GM18858 (cell line): ENCODE measurements at regions not wholly inside any gene's neighbourhood (a gene's known extent, or its start where the extent isn't known, plus 50 kb on each side); places are given as distances from the start of the nearest gene placed in this dataset.

Experiments
- ATAC-seq: cut with Tn5 transposase; IDR thresholded peaks from one replicate; pipeline ENCODE4 v1.9.1; 2021; ENCODE audit not compliant: unreplicated experiment

DNA sequence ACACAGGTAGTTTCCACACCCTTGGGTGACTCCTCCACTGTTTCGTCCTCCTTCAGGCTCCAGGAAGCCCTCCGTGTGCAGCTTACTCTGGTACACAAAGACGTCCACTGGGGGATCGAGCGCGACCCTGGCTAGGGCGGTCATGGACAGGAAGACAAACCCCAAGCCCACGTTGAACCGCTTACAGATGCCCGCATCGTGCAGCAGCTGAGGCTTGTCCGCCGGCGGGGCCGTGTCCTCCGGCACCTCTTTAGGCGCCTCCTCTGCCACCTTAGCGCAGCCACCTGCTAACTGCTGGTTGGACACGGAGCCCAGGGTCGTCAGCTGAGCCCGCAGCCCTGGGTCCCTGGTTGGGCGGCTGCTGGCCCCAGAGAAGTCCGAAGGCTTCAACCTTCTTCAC, 309.0 kb upstream of the BTBD3 start:
- no peak for ATAC-seq

DNA sequence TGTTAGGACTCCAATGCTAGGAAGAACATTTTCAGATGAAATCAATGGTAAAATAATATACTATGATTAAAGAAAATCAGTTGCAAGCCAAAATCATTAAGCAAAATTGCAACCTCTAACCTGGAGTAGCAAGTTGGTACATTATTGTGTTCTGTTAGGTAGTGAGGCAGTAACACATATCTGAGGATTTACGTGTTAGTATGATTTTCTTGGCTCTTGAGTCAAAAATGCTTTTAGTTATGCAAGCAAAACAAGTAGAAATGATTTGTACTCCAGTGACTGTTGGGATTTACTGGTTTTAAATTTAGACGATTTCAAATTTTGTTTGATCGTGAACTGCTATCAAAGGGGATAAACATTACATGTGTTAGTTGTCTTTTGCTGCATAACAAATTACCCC, 293.0 kb upstream of the BTBD3 start:
- no peak for ATAC-seq

DNA sequence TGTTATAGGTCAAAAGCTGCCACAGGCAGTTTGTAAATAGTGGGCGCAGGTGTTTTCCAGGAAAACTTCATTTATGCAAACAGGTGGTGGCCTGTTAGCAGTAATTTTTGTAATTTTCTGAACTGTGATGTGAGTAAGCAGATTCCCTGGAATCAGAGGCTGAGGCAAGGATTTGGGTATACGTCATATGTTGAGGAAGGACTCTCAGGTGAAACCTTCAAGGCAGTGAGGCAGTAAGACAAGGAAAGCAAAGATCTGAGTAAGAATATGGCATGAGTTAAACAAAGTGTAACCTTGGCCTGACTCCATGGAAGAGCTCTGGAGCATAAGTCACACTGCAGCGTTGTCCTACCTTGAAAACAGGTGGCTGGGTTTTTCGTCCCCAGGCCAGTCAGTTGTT, 291.1 kb upstream of the BTBD3 start:
- ATAC-seq = no peak

DNA sequence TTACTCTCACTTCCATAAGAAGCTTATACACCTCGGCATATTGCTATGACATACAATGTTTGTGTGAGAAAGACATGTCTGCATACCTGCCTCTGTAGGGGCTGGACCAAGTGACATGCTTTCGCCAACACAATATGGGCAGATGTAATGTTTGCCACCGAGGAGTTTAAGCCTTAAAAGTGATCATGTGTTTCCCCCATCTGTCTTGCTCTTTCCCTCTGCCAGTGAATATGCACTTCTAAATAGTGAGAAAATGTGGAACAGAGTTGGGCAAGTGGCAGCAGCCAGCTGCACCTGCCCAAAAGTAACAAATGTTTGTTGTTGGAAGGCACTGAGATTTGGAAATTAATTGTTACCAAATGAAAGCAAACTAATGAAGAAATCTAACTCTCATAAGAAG, 274.8 kb upstream of the BTBD3 start:
- no peak for ATAC-seq

DNA sequence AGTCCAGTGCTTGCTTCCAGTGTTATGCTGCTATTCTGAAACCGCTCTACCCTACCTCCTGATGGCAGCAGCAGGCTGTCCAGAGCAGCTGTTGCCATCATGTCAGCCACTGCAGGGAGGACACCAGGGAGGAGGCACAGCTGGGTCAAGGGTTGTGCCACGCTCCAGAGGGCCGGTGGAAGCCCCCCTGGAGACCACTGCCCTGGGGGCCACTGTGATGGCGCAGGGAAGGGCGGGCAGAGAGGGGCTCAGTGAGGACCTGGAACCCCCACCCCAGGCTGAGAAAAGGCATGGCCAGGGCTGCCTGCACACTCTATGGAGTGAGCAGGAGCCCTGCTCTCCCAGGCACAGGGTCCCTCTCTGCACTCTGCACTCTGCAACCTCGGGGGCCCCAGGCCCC, 271.3 kb upstream of the BTBD3 start:
- no peak for ATAC-seq

DNA sequence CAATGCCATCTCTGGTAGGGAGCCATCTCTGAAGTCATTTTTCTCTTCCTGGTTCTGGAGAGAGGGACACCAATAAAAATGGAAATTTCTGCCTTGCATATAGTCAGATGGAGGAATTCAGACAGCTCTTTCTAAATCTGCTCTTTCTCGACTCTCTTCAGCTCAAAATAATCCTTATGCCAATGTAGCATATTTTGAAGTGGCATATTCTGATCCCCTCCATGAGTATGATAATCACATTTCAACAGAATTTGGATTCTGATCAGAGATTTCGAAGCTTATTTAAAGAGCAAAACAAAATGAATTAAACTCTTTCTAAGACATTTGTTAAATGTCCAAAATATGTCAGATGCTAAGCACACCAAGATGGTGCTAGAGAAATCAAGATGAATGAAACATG, 267.1 kb upstream of the BTBD3 start:
- ATAC-seq = no peak

DNA sequence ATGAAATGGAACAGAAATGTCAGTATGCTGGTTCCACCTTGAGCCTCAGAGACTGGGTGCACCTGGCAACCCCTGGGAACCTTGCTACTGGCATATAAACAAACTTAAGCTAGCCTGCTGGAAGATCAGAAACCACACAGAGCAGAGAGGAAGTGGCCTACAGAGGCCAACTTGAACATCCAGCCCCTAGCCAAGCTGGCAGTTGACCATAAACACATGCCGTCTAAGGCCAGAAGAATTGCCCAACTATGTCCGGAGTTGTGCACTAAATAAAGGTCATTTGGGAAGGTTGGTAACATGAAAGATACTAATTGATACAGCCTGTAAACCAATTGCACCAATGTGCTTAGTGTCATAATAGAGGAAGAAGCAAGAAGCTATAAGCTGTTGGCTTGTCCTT, 266.6 kb upstream of the BTBD3 start:
- ATAC-seq = no peak

DNA sequence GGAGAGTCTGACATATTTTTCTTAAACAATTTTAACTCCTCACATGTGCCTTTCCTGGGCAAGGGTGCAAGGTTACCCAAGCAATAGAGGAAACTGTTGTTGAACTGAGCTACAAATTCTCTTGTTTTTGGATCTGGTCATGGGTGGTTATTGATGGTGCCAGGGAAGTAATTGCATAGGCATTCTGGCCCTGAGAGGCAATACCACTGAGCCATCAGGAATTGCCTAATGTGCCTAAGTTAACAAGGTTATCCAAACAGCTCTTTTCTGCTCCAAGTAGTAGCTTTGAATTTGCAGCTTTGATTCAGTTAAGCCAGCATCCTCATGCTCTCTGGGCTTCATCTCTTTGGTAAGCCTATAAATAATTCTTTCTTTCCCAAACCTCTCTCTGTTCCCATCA, 266.0 kb upstream of the BTBD3 start:
- no peak for ATAC-seq

DNA sequence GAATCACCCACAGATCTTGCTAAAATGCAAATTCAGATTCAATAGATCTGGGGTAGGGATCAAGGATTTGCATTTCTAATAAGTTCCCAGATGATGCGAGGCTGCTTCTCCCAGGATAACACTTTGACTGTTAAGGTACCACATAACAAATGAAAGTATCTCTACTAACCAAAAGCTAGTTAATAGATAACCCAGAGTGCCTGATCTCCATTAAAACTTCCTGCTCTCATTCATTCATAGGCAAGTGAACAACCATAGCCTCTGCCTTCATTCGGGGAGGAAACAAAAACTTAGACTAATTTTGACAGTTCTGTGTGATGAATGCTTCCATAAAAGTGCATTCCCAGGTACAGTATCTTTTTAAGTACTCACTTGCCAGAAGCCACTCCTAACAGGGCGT, 265.6 kb upstream of the BTBD3 start:
- no peak for ATAC-seq

DNA sequence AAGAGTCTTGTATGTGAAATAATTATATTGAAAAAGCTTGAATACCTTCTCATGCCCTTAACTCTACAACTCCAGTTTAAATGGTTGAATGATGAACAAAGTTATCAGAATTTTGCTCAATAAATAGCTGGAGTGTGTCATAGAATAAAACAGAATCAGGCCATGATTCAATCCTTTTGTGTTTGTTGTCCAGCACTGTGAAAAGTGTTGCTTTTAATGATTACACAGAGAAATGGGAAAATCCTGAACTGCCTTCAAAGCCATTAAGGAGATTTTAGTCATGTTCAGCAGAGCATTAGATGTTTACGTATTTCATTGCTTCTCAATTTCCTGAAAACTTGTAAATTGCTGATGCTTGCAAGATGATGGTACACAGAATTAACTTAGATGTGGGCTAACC, 262.9 kb upstream of the BTBD3 start:
- no peak for ATAC-seq

DNA sequence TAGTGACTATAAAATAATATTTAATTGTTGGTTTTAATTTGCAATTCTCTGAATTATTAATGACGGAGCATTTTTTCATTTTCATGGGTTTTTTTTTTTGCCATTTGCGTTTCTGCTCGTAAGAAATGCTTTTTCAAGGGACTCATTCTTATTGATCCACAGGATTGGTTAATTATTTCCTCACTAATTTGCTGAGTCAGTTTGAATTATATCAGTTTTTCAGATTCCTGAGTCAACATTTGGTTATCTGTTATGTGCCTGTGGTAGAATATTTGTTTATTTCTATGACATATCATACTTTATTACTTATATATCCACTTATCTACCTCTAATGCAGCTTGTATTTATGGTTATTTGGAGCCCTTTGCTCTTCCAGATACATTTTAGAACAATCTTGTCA, 257.0 kb upstream of the BTBD3 start:
- no peak for ATAC-seq

DNA sequence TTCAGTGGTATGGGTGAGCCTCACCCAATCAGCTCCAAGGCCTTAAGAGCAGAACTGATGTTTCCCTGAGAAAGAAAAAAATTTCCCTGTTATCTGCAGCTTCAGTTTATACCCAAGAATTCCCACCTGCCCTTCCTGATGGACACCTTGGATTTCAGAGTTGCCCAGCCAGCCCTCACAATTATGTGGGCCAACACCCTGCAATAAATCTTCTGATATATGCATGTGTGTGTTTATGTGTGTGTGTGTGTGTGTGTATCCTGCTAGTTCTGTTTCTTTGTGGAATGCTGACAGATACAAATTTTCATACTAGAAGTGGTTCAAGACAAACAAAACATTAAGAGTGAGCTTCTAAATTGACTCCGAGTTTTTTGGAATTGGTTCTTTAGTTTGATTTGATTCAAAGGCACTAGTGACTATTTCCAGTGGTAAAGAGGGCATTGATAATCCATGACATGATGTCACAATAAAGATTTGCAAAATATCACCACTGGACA, 246.6 kb upstream of the BTBD3 start:
- no peak for ATAC-seq

DNA sequence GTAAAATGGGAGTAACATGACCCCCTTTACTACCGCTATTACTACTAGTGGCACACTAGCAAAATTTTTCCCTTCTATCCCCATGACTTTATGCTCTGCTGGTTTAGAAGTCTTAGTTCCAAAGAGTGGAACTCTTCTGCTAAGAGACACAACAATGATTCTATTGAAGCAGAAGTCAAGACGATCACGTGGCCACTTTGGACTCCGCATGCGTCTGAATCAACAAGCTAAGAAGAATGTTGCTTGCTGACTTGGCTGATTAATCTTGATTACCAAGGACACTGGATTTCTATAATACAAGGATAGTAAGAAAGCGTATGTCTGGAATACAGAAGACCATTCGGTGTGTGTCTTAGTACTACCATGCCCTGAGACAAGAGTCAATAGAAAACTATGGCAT, 244.7 kb upstream of the BTBD3 start:
- ATAC-seq = no peak

DNA sequence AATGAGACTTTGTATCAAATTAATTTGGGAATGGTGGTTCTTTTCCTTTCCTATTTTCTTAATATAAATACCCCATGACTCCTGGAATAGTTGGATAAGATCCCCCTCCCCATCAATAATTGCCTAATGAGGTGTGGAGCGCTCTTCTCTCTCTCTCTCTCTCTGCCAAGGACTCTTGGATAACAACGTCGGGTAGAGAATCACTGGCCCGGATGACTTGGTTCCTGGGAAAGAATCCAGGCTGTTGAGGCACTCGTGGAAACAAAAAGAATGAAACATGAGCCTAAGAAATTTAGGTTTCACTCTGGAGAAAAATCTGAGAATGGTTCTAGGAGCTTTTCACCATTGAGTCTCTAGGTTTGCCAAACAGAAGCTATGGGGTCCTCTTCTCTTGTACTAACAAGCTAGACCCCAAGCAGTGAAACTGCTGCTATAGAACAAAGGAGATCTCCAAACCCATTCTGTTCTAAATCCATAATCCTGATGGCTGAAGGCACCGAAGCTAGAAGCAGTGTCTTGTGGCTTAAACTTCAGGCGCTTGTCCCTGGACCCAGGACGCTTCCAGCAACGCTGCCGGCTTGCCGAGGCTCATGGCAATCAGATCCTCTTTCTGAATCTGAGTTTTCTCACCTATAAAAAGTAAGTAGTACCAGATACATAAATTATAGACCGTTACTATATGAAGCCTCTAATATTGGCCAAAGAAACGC, 241.6 kb upstream of the BTBD3 start:
- no peak for ATAC-seq

DNA sequence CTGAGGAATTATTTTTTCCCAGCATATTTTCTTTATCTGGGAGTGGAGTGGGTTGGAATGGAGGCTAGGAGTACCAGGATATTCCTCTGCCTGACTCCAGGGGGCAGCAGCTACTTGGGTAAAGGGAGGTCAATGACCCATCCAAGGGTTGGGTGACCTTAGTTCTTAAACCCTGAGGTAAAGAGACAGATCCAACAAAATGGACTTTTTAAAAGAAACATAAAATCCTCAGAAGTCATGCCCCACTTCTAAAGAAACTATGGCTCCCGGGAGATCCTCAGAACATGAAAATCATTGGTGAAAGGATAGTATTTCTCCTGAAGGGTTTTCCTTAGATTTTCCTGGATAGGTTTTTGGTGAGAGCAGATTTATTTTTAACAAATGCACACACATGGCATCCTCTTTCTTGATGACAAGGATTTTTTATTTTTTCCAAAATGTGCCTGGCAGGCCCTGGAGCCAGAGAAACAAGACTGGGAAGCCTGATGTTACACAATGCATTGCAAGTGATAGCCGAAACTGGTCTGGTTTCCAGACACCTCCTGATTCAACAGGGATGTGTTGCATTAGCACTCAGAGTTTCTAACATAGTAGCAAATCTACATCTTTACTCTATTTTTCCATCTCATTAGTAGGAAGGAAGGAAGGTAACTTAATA, 240.9 kb upstream of the BTBD3 start:
- no peak for ATAC-seq

DNA sequence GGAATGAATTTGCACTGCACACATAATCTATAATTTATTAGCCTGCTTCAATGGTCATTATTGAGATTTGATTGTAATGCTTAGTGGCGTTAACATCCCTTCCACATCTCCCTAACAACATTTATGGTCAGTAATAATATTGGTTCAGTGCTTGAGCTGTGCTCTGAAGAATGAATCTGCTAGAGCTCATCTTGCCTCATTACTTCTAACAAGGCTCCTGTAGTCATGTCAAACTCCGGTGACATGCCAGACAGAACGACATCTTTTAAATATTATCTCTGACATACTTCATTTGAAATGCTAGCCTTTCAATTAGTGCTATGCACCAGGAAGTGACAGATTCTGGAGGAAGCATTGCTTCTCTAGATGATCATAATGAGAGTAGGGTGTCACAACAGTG, 240.3 kb upstream of the BTBD3 start:
- ATAC-seq = no peak

DNA sequence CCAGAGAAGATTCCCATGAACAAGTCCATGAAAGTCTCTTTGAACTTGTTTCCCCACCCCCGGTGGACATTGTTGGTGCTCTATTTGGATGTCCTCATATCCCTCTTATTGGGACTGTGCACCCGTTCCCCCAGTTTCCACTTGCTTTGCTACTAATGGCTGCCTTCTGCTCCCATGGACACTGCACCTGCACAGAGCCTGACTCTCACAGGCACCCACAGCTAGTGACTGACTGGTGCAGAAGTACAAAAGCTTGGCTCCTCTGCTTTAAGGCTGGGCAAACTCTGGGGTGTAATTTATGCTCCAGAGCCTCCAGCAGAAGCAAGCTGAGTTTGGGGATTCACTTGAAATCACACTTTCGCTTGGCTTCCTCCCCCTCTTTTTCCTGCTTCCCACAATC, 239.9 kb upstream of the BTBD3 start:
- no peak for ATAC-seq

DNA sequence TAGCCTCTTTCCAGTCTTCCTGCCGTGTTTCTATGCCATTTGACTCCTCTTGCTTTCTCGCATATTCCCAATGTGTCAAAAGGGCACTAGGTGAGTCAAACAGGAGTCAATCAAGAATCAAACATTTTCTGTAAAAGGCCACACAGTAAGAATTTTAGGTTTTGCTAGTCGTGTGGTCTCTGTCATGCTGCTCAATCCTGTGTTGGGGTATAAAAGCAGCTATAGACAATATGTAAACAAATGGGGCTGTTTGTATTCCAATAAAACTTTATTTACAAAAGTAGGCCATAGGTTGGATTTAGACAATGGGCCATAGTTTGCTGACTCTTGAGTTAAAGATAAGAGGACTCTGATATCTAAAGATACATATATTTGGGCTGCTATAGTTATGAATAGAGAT, 235.4 kb upstream of the BTBD3 start:
- ATAC-seq = no peak

DNA sequence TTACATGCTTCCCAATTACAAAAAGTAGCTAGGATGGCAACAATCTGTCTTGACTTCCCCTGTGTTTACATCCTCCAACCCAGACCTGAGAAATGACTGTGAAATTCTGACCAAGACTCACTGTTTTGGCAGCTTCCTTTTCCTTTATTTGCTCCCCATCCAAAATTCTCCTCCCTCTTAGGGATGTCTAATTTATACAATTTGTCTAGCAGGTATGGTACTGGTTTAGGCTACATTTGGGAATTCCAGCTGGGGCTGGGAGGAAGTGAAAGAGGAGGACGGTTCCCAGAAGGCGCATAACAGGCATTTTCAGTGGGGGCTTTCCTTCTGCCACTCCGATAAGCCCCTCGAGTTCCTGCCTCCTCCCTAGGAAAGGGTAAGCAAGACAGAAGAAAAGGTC, 231.5 kb upstream of the BTBD3 start:
- ATAC-seq = no peak

DNA sequence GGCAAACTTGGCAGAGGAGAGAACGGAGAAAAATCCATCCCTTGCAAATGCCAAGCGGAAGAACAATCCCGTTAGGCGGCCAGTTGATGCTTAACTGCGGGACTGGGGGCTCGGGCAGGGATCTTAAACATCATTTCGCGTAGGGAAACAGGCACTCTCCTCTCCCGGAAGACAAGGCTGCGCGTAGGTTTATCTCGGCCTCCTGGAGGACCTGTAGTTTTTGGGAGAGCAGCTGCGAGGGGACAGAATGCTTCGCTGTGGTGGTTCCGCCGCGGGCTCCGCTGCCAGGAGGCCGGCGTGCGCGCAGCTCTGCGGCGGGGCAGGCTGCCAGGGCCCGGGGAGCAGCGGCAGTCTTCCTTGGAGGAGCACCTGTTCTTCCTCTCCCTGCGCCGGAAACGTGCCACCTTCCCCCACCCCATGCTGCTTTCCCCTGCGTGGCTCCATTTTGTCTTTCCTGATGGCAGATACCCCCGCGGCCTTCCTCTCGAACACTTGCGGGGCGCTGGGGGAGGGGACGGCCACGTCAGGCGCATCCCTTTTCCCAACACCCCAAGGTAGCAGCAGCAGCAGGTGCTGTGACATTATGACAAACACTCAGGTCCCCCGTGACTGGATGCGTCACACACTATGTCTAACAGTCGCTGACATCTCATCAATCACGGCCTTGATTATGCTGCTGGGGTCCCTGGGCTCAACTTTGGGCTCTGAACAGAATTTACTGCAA, 230.7 kb upstream of the BTBD3 start:
- no peak for ATAC-seq

DNA sequence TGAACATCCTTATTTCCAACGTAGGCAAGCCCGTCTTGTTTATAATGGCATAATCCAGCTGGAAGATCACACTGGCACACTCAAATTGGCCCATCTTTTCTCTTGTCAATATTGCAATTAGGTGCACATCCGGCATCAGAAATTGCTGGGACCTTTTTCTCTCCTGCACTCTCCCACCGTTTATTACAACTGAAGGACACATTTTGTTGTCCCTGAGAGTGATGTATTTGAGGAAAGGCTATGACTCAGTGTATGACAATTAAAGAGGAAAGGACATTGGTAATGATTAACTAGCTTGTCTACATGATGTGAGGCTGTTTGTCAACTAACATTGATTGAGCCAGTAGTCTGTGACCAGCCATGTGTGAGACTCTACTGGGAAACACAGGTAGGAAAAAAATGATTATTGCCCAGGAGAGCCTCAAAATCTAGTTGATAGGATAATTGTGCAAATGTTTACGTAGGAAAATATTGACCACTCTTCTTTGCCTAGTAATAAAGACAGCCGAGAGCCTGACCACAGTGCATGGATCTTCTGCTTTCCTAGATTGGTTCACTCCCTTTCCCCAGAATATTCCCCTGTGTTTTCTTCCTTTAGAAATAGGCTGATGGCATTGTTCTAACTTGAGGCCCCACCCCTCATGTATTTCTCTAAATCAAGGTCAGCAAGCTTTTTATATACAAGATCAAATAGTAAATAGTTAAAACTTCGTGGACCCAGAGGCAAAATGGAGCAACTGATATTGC, 230.0 kb upstream of the BTBD3 start:
- ATAC-seq = no peak

DNA sequence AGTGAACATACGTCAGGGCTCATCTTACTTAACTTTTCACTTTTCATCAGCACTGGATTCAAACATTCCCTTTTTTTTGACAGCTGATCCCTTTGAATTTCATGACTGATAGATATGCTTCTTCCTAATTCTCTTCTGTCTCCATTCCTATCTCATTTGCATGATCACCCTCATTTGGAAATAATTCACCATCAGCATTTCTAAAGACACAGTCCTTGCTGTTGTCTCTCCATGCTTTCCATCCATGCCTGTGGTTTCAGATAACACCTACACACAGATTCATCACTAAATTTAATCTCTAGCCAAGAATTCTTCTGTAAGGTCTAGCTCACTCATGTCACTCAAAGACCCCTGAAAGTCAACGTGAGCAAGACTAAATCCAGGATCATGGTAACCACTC, 228.4 kb upstream of the BTBD3 start:
- no peak for ATAC-seq
